HG03097 (cell line): ENCODE measurements at regions not wholly inside any gene's neighbourhood (a gene's known extent, or its start where the extent isn't known, plus 50 kb on each side); places are given as distances from the start of the nearest gene placed in this dataset.
A peak's percentile ranks its signal among the peaks of the same experiment; 100 is the strongest.

Experiments
- ATAC-seq: cut with Tn5 transposase; IDR thresholded peaks from one replicate; pipeline ENCODE4 v1.9.1; 2021; ENCODE audit not compliant: unreplicated experiment, low FRiP score

- ATAC-seq, result no peak
Measured at GRCh38 chr15:95940431-95940985, 390.0 kb upstream of the NR2F2 start.

DNA sequence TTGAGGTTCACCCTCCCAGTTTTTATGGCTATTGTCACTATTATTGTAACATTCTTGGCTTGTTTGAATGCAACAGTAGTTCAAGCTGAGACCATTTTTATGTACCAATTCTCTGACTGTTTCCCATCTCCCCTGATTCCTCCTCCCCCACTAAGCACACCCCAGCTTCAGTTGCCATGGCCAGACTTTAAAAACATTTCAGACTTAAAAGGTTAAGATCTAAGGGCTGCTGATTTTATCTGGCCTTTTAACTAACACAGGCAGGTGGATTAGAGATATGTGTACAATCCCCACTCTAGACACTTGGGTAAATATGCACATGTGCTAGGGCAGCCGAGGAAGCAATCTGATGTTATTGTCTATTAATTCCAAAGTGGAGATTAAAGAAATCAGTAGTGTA is 386.3 kb upstream of the NR2F2 start:
- ATAC-seq, result no peak

DNA sequence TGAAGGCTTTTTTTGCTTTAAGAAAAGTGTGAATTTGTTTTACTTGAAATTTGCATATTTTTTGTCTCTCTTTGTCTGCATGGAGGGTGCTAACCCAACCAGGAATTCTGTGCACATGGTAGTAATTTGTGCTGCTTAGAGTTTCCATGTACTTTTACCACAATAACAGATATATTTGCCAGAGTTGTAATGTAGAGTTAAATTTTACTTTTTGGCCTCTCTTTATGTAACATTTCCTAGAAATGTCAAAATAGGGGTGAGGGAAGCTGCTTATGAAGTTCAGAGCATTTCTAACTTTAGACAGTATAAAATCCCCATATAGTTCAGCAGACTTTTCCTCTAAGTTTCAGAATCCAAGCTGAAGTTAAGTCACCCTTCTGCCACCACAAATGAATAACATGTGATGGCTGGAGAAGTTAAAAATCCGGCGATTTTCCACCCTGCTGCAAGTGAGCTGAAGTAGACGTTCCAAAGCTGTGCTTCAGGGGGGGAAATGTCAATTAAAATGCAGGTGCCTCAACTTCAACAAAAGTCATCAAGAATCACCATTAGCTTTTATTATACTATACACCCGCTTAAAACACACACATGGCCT is 385.7 kb upstream of the NR2F2 start:
- no peak for ATAC-seq

- no peak for ATAC-seq
Measured at GRCh38 chr15:95946241-95946640, 384.3 kb upstream of the NR2F2 start.

DNA sequence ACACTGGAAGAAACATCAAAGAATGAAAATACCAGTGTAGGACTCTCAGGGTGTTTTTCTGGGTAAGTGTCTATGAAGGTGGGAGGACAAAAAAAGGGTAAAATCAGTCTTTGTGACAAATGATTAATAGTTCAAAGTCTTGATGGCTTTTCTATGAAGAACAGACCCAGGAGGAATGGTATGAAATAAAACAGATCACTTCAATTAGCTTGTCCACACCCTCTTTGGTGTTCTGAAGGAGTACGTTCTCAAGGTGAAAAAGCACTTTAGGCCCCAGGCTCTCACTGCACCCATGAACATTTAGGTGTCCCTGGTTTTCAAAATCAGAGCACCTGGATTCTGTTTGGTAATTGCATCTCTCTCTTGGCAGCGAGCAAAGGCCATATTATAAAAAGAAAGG is 383.6 kb upstream of the NR2F2 start:
- no peak for ATAC-seq

DNA sequence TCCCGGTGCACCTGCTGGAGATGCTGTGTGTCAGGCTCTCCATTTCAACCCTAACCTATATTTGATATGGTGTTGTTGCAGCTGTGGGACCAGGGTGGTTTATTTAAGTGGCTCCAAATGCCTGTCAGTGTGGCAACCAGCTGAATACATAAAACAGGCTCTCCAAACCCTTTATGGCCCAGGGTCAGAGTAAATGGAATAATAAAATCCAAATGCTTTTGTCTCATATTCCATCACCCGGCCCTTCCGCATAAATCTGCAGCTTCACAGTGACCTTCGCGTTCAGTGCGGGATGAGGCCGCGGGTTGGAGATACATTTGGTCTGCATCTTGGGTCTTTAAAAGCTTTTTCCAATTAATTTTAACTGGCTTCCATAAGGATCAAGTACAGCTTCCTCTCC is 382.1 kb upstream of the NR2F2 start:
- ATAC-seq, result no peak

DNA sequence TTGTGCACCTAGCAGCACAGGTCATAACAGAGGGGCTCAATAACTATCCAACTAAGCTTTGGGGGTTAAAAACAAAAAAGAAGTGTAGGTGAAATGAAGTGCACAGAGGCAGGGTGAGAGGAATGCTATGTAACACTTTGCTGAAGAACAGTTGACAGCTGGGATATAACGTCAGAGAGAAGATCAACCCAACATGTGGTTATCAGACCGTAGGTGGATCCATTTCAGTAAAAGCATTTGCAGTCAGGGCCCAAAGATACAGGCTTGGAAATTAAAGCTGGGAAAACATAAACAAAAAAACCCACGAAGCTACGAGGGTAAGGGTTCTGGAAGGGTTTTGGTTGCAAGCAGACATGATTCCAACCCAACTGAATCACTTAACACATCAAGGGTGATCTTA is 377.5 kb upstream of the NR2F2 start:
- no peak for ATAC-seq

DNA sequence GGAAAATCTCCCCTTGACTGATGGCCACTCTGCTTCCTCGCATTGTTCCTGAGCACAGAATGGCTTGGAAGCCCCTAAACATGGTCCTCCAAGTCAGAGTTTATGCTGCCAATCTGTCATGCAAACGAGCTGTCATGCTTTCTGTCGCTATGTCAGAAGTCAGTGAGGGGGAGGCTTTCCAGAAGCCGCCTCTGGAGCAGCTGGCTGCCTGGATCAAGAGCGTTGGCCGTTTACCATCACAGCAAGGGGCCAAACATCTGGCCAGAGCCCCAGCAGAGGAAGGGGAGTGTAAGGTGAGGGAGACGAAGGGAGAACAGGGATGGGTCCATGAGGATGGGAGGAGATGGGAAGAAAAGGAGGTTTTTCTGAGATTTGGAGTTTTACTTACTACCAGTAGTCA is 372.6 kb upstream of the NR2F2 start:
- no peak for ATAC-seq

GRCh38 chr15:95958382-95958781 is 372.1 kb upstream of the NR2F2 start:
- no peak for ATAC-seq

GRCh38 chr15:95968856-95969255 is 361.6 kb upstream of the NR2F2 start:
- no peak for ATAC-seq

DNA sequence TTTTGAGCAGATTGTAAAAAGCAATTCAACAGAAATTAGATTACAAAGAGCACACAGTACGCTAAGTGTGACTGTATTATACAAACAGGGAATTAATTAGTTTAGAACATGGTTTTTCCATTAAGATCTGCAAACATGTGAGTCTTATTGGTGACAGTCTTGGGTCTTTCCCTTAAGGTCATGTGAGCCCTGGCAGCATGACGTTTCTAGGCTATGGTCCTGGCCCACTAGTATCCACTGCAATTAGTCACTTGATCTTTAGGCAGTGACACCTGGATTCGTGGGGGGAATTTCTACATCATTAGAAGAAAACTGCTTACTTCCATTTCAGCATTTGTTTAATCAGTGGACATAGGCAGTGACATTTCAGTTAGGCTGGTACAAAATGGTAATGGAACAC is 360.2 kb upstream of the NR2F2 start:
- no peak for ATAC-seq

DNA sequence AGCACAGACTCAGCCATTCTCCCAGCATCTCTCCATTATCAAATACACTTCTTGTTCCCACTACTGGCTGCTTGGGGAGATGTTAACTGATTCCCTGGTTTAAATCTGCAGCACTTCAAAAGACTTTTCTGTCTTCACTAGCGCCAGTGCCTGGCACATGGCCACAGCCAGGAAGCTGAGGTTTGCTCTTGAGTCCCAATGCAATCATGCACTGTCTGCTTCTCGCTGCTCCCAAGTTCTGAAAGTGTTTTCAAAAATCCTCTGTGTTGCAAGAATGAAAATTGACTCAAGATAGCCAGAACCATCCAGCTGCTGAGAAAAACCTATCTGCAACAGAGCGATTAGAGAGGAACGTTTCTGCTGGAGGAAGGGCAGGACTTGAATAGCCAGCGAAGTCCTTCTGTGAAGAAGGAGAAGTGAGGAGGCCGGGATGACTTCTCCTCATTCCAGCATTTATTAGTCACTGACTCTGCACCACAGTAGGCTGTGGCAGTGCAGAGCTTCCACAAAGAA is 358.4 kb upstream of the NR2F2 start:
- no peak for ATAC-seq

DNA sequence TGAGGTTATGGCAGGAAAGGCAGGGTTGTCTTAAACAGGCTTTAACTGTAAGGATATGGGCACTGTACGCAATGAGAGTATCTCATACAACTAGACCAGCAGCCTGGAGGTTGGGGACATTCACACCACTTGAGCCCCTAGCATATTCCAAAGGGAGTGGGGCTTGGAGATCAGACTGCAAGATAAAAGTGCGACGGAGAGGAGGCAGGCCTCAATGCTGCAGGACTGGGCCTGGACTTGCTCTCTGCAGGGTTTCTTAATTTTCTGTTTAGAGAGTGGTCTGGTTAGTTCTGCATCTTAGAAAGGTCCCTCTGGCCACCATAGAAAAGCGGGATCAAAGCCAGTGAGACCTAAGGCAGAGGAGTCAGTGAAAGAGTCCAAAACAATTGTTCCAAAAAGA is 357.7 kb upstream of the NR2F2 start:
- ATAC-seq, result no peak

DNA sequence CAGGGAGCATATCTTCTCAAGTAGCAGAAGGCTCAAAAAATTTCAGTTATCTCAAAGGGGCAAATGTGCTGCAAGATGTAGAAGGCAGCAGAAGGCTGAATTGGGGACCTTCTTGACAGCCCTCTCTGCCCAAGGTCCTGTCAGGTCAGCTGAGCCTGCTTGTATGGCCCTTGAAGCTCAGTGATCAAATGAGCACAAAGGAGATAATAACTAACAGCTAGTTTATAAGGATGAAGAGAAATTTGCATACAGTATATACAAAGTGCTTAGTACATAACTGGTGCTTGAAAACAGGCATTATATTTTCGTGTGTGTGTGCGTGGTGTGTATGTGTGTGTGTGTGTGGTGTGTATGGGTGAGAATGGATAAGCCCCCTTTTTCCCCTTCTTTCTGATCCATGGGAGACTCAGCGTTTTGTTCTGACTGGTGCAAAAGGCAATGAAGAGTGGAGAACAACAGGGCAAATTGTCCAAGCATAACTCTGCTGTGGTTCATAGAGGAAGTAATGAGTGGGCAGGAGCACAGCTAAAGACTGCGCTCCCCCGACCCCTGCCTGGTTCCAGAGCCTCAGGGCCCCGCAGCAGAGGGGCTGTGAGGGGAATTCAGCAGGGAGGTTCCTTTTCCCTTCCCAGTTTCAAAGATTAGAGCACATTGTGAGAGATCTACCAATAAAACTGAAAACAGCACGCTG is 356.8 kb upstream of the NR2F2 start:
- peak; percentile 70 for ATAC-seq

DNA sequence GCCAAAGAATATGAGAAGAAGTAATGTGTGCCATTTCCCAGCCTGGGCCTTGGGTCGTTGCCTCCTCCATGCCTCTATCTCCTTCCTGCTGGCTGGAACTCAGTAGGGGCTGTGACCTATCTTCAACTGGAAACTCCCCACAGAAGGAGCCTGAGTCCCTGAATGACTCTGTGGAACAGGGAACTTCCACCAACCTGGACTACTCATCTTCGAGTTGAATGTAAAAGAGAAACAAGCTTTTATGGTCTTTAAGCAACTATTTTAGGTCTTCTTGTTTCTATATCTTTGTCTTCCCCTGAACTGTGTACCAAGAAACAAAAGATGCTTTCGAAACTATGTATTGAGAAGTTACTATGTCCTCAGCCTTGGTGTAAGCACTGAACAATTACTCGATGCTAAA is 355.3 kb upstream of the NR2F2 start:
- no peak for ATAC-seq

DNA sequence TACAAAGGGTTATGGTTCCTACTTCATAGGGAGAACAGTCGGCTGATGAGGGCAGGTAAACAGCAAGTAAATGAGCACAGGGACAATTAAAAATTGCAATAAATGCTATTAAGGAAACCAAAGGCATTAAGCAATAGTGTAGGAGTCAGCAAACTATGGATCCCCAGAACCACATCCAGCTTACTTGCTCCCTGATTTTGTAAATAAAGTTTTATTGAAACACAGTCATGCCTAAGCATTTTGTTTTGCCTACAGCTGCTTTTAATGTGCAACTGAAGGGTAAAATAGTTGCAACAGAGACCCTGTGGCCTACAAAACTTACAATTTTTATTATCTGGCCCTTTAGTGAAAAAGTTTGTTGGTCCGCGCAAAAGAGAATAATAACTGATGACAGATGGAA is 351.2 kb upstream of the NR2F2 start:
- no peak for ATAC-seq

- ATAC-seq, result no peak
Measured at GRCh38 chr15:95981209-95981608, 349.3 kb upstream of the NR2F2 start.

DNA sequence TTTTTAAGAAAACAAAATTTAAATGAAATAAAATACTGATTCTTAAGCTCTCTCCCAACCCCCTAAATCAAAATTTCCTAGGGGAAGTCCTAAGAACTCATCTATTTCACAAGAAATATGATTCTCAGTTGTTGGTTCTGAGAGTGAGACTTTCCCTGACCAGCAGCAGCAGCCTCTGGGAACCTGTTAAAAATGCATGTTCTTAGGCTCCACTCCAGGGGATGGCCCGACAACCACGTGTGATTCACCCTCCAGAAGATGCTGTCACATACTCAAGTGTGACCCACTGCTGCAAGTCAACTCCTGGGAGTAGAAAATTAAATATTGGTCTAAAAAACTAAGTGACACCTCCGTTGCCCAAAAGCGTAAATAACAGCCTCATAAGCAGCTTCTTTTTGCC is 343.2 kb upstream of the NR2F2 start:
- no peak for ATAC-seq

DNA sequence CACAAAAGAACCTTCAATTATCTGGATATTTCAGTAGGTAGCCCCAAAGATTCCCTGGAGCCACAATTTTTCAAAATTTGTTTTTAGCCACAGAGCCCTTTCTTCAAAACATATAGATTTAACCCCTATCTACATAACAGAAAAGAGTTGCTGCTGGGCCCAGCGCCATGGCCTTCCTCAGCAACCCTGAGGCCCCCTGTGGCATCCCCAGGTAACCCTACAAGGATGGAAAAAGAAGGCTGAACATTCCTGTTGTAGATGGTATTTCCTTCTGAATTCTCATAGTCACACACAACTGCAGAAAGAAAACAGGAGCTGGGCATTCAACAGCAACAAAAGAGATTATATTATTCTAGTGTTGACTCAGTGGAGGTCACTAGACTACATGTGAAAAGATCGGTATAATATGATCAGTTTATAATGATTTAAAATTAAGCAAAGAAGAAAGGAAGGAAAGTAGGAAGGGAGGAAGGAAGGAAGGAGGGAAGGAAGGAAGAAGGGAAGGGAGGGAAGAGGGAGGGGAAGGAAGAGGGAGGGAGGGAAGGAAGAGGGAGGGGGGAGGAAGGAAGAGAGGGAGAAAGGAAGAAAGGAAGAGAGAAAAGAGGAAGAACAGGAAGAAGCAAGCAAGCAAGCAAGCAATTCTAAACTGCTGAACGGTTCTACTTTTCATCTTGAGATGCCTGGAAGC is 342.5 kb upstream of the NR2F2 start:
- ATAC-seq, result no peak

GRCh38 chr15:95988574-95988887 is 342.0 kb upstream of the NR2F2 start:
- ATAC-seq, result no peak

DNA sequence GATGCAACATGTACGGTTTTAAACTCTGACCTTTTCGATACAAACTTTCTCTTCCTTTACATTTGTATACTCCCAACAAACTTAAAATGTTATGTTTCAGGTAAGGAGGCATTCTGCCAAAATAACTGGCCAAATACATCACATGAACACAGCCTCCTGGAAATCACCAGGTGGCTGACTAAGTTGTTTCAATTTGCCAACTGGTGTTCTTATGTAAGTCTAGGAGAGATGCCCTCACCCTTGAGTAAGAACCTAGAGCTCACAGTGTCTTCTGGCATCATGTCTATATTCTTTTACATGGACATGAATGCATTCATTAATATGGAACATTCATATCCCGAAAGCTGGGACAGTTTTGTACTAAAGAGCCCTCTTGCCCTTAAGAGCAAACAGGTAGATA is 341.1 kb upstream of the NR2F2 start:
- no peak for ATAC-seq

DNA sequence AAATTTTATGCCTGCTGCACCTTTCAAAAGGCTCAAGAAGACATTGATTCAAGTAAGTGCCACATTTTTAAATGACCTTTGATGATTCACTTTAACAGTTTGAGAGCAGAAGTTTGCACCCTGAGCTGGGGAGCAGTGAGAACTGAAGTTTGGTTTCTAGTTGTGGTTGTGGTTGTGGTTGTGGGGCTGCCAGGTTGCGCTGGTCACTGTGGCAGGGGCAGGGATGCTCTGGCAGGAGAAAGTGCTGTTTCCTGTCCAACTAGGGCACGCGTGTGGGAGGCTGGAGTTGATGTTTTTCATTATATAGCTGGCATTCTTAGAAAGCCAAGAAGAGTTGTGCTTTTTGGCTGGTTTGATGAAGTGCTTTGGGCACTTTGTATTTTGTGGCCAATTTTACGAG is 339.7 kb upstream of the NR2F2 start:
- ATAC-seq, result no peak
